Liver (tissue), 8 donors: ENCODE measurements at regions not wholly inside any gene's neighbourhood (a gene's known extent, or its start where the extent isn't known, plus 50 kb on each side); places are given as distances from the start of the nearest gene placed in this dataset.

Experiments
- DNase-seq: peaks from one replicate; pipeline ENCODE4 v3.0.0-alpha.2; 2017; ENCODE audit warnings: low spot score
- H3K27ac ChIP-seq, 2 donors: one replicate each; pipeline ENCODE4 v1.7.0; 2013; ENCODE audit warnings: inconsistent platforms in 2 of 2, low read length in 2 of 2, control low read depth in 1 of 2, low read depth in 1 of 2, mild to moderate bottlenecking in 1 of 2
- H3K27me3 ChIP-seq, 4 donors: one replicate each; pipeline versions ENCODE4 v1.6.1 to v1.7.0; 2013; ENCODE audit warnings: low read length in 3 of 4, inconsistent platforms in 1 of 4, mild to moderate bottlenecking in 1 of 4, moderate library complexity in 1 of 4; ENCODE audit not compliant: control insufficient read depth in 4 of 4, insufficient read depth in 4 of 4
- H3K36me3 ChIP-seq, 4 donors: one replicate each; pipeline versions ENCODE4 v1.6.1 to v1.7.0; 2013; ENCODE audit warnings: low read length in 3 of 4, mild to moderate bottlenecking in 3 of 4, low read depth in 1 of 4, moderate library complexity in 1 of 4; ENCODE audit not compliant: control insufficient read depth in 4 of 4, insufficient read depth in 3 of 4
- H3K4me1 ChIP-seq, 4 donors: one replicate each; pipeline versions ENCODE4 v1.6.1 to v1.7.0; 2013; ENCODE audit warnings: low read length in 3 of 4, mild to moderate bottlenecking in 3 of 4, moderate library complexity in 1 of 4; ENCODE audit not compliant: control insufficient read depth in 4 of 4, insufficient read depth in 4 of 4
- H3K4me3 ChIP-seq, 3 donors: one replicate each; pipeline versions ENCODE4 v1.6.1 to v1.7.0; 2013; ENCODE audit warnings: low read length in 3 of 3, control low read depth in 1 of 3, low read depth in 1 of 3, mild to moderate bottlenecking in 1 of 3
- H3K9ac ChIP-seq, 2 donors: one replicate each; pipeline ENCODE4 v1.7.0; 2013; ENCODE audit warnings: low read length in 2 of 2, mild to moderate bottlenecking in 2 of 2, moderate library complexity in 2 of 2, control low read depth in 1 of 2, low read depth in 1 of 2
- H3K9me3 ChIP-seq, 4 donors: one replicate each; pipeline versions ENCODE4 v1.6.1 to v1.7.0; 2013; ENCODE audit warnings: low read length in 3 of 4; ENCODE audit not compliant: control insufficient read depth in 4 of 4
- ATF3 ChIP-seq: IDR thresholded peaks from 2 replicates; pipeline ENCODE4 v1.6.1; 2016; ENCODE audit warnings: antibody characterized with exemption
- CTCF ChIP-seq: fragments of 150-350 bp; IDR thresholded peaks from 2 replicates; pipeline ENCODE4 v1.5.1; 2017; ENCODE audit warnings: improper control_type of control experiment, low read depth, low read length; ENCODE audit not compliant: missing input control
- EGR1 ChIP-seq, 2 donors: IDR thresholded peaks; 2 replicates each; pipeline ENCODE4 v1.6.1; 2016 to 2018; ENCODE audit warnings: antibody characterized with exemption in 2 of 2, low read depth in 2 of 2
- FOXA1 ChIP-seq: IDR thresholded peaks from 2 replicates; pipeline ENCODE4 v1.6.1; 2016; ENCODE audit warnings: antibody characterized with exemption
- FOXA2 ChIP-seq: IDR thresholded peaks from 2 replicates; pipeline ENCODE4 v1.6.1; 2016; ENCODE audit warnings: antibody characterized with exemption
- GABPA ChIP-seq, 2 donors: IDR thresholded peaks in 1 of 2; conservative IDR thresholded peaks in 1 of 2; 2 replicates each; pipeline ENCODE4 v1.6.1; 2016; ENCODE audit warnings: antibody characterized with exemption in 2 of 2, mild to moderate bottlenecking in 1 of 2, moderate library complexity in 1 of 2
- HNF4A ChIP-seq, 2 donors: conservative IDR thresholded peaks; 2 replicates each; pipeline ENCODE4 v1.6.1; 2016; ENCODE audit warnings: antibody characterized with exemption in 2 of 2, mild to moderate bottlenecking in 2 of 2
- HNF4G ChIP-seq: IDR thresholded peaks from 2 replicates; pipeline ENCODE4 v1.6.1; 2016; ENCODE audit warnings: antibody characterized with exemption
- JUND ChIP-seq, 2 donors: IDR thresholded peaks; 2 replicates each; pipeline ENCODE4 v1.6.1; 2016; ENCODE audit warnings: antibody characterized with exemption in 2 of 2
- NR2F2 ChIP-seq: IDR thresholded peaks from 2 replicates; pipeline ENCODE4 v1.6.1; 2016; ENCODE audit warnings: antibody characterized with exemption
- RAD21 ChIP-seq, 2 donors: IDR thresholded peaks; 2 replicates each; pipeline ENCODE4 v1.6.1; 2016; ENCODE audit warnings: antibody characterized with exemption in 2 of 2, mild to moderate bottlenecking in 2 of 2
- RXRA ChIP-seq, 2 donors: IDR thresholded peaks; 2 replicates each; pipeline ENCODE4 v1.6.1; 2017 to 2018; ENCODE audit warnings: antibody characterized with exemption in 2 of 2, mild to moderate bottlenecking in 1 of 2
- SP1 ChIP-seq: IDR thresholded peaks from 2 replicates; pipeline ENCODE4 v1.6.1; 2018; ENCODE audit warnings: antibody characterized with exemption, mild to moderate bottlenecking
- TAF1 ChIP-seq: conservative IDR thresholded peaks from 2 replicates; pipeline ENCODE4 v1.6.1; 2016; ENCODE audit warnings: antibody characterized with exemption, mild to moderate bottlenecking
- ZBTB33 ChIP-seq: IDR thresholded peaks from 2 replicates; pipeline ENCODE4 v1.6.1; 2016; ENCODE audit warnings: antibody characterized with exemption
- WGBS: extraction: QIAGEN DNeasy Blood & Tissue Kit; methylation state at CpG from one replicate; pipeline ENCODE4 v1.1.7; 2013; 5-methylcytosine and 5-hydroxymethylcytosine counted together
- donor health status: healthy.
- donor health status: healthy.
- donor health status: healthy.
- donor health status: healthy.
- donor health status: healthy.

- WGBS: 82% methylated on average over 2 of the region's 2 CpGs
- Histone ChIP-seq H3K9me3 (no peaks in the 10 kb centered on the region), H3K36me3 (no peaks in the 10 kb centered on the region), H3K9ac (no peak overlapping the region), H3K27ac (no peak overlapping the region), H3K27me3 (no peaks in the 10 kb centered on the region), H3K4me1 (no peaks in the 10 kb centered on the region), H3K4me3 (no peak overlapping the region)
- no peak for DNase-seq
- TF ChIP-seq HNF4G: no peak
- TF ChIP-seq RXRA (IDR thresholded peaks at IDR 0.05): no peak
- no peak for TF ChIP-seq TAF1
- no peak for TF ChIP-seq RAD21 (IDR thresholded peaks at IDR 0.05)
- no peak for TF ChIP-seq CTCF
- no peak for TF ChIP-seq GABPA (IDR thresholded peaks at IDR 0.05 in 1 of 2, conservative IDR thresholded peaks at IDR 0.05 in 1 of 2)
Observed at GRCh38 chr2:75982719-75983118, 272.0 kb upstream of the GCFC2 start.

GRCh38 chr2:75964646-75965045, 253.9 kb upstream of the GCFC2 start:
- Histone ChIP-seq H3K27me3 (no peaks in the 10 kb centered on the region), H3K9ac (no peak overlapping the region), H3K27ac (no peak overlapping the region), H3K9me3 (no peaks in the 10 kb centered on the region), H3K36me3 (no peaks in the 10 kb centered on the region), H3K4me3 (no peak overlapping the region), H3K4me1 (no peaks in the 10 kb centered on the region)
- TF ChIP-seq ATF3: no peak
- no peak for TF ChIP-seq TAF1
- no peak for TF ChIP-seq ZBTB33
- no peak for TF ChIP-seq FOXA1
- TF ChIP-seq HNF4A (conservative IDR thresholded peaks at IDR 0.05): no peak
- TF ChIP-seq EGR1 (IDR thresholded peaks at IDR 0.05; ENCODE audit: low read depth in 2 of 2): no peak
- TF ChIP-seq FOXA2: no peak
- TF ChIP-seq NR2F2: no peak
- TF ChIP-seq RAD21 (IDR thresholded peaks at IDR 0.05): no peak
- TF ChIP-seq JUND (IDR thresholded peaks at IDR 0.05): no peak
- TF ChIP-seq SP1: no peak
- TF ChIP-seq RXRA (IDR thresholded peaks at IDR 0.05): no peak
- TF ChIP-seq CTCF: no peak
- 60% methylated on average over 2 of the region's 2 CpGs for WGBS
- DNase-seq: no peak
